WTC11 (cell line): ENCODE measurements at regions not wholly inside any gene's neighbourhood (a gene's known extent, or its start where the extent isn't known, plus 50 kb on each side); places are given as distances from the start of the nearest gene placed in this dataset.

Experiments
- ATAC-seq: fragments of 200-7000 bp; cut with Tn5 transposase; 2 replicates; pipeline ENCODE4 v1.10.0; 2021; ENCODE audit warnings: mild to moderate bottlenecking, moderate library complexity
- CTCF ChIA-PET: fragments of 300-600 bp; sonication (Branson Sonifier 250); formaldehyde crosslinking; loops from one replicate; lab custom pipeline; 2021; ENCODE audit warnings: antibody characterized with exemption; lab: Charles Lee
- POLR2A ChIA-PET: fragments of 350-600 bp; sonication (Branson Sonifier 250); formaldehyde crosslinking; loops from one replicate; lab custom pipeline; 2021; ENCODE audit warnings: antibody characterized with exemption; lab: Charles Lee
- DNase-seq: peaks from one replicate; pipeline ENCODE4 v3.0.0; 2021; ENCODE audit warnings: low spot score
- H3K27ac Mint-ChIP-seq: 2 replicates; pipeline ENCODE4 v1.8.0; 2021; ENCODE audit warnings: mixed read lengths
- H3K27me3 Mint-ChIP-seq: 2 replicates; pipeline ENCODE4 v1.8.0; 2021; ENCODE audit warnings: low read depth, mild to moderate bottlenecking, moderate library complexity, mixed read lengths
- H3K36me3 Mint-ChIP-seq: 2 replicates; pipeline ENCODE4 v1.8.0; 2021; ENCODE audit warnings: mixed read lengths
- H3K4me1 Mint-ChIP-seq: 2 replicates; pipeline ENCODE4 v1.8.0; 2022; ENCODE audit warnings: mixed read lengths
- H3K4me3 Mint-ChIP-seq: 2 replicates; pipeline ENCODE4 v1.8.0; 2021; ENCODE audit warnings: mild to moderate bottlenecking, moderate library complexity, mixed read lengths
- H3K9me3 Mint-ChIP-seq: 2 replicates; pipeline ENCODE4 v1.8.0; 2021; ENCODE audit warnings: mixed read lengths
- CREB1 ChIP-seq: sonication (generic); formaldehyde crosslinking; IDR thresholded peaks from 2 replicates; pipeline ENCODE4 v1.8.0; 2023; ENCODE audit warnings: mild to moderate bottlenecking, missing genetic modification reagents
- GRHL2 ChIP-seq: fragments of 250-450 bp; sonication (Bioruptor Pico); IDR thresholded peaks from 2 replicates; pipeline ENCODE4 v1.8.0; 2022; ENCODE audit warnings: mild to moderate bottlenecking, moderate library complexity; ENCODE audit not compliant: insufficient replicate concordance, severe bottlenecking
- HMGA2 ChIP-seq: fragments of 250-450 bp; sonication (Bioruptor Pico); IDR thresholded peaks from 2 replicates; pipeline ENCODE4 v1.4.0; 2021; ENCODE audit warnings: mild to moderate bottlenecking, moderate library complexity
- IRF2 ChIP-seq: sonication (generic); formaldehyde crosslinking; IDR thresholded peaks from 2 replicates; pipeline ENCODE4 v1.8.0; 2022; ENCODE audit warnings: low read depth, missing genetic modification reagents, borderline replicate concordance
- TP53 ChIP-seq: sonication (generic); formaldehyde crosslinking; IDR thresholded peaks from 2 replicates; pipeline ENCODE4 v1.8.1; 2023; ENCODE audit warnings: mild to moderate bottlenecking, missing genetic modification reagents
- ZNF317 ChIP-seq: sonication (generic); formaldehyde crosslinking; IDR thresholded peaks from 2 replicates; pipeline ENCODE4 v1.8.1; 2023; ENCODE audit warnings: low read depth, mild to moderate bottlenecking, moderate library complexity, missing genetic modification reagents, borderline replicate concordance
- ZNF416 ChIP-seq: fragments of 250-450 bp; sonication (Bioruptor Pico); IDR thresholded peaks from 2 replicates; pipeline ENCODE4 v1.9.0; 2021; ENCODE audit warnings: mild to moderate bottlenecking, inconsistent platforms
- TF ChIP-seq, protein P1 (sequence below): sonication (generic); formaldehyde crosslinking; IDR thresholded peaks from 2 replicates; pipeline ENCODE4 v1.8.0; 2023; ENCODE audit warnings: missing genetic modification reagents, mild to moderate bottlenecking, borderline replicate concordance
- TF ChIP-seq, protein P2 (sequence below): sonication (generic); formaldehyde crosslinking; conservative IDR thresholded peaks from 2 replicates; pipeline ENCODE4 v1.8.1; 2023; ENCODE audit warnings: mild to moderate bottlenecking, low read depth, missing genetic modification reagents, moderate library complexity
- TF ChIP-seq, protein P3 (sequence below): sonication (generic); formaldehyde crosslinking; IDR thresholded peaks from 2 replicates; pipeline ENCODE4 v1.8.0; 2022; ENCODE audit warnings: mild to moderate bottlenecking, missing genetic modification reagents
- TF ChIP-seq, protein P4 (sequence below): sonication (generic); formaldehyde crosslinking; IDR thresholded peaks from 2 replicates; pipeline ENCODE4 v1.8.1; 2022; ENCODE audit warnings: mild to moderate bottlenecking, missing genetic modification reagents, moderate library complexity, borderline replicate concordance
- TF ChIP-seq, protein P5 (sequence below): sonication (generic); formaldehyde crosslinking; IDR thresholded peaks from 2 replicates; pipeline ENCODE4 v1.8.1; 2023; ENCODE audit warnings: mild to moderate bottlenecking, missing genetic modification reagents
- TF ChIP-seq, protein P6 (sequence below): sonication (generic); formaldehyde crosslinking; IDR thresholded peaks from 2 replicates; pipeline ENCODE4 v1.8.0; 2022; ENCODE audit warnings: missing genetic modification reagents
- TF ChIP-seq, protein P7 (sequence below): fragments of 250-450 bp; sonication (Bioruptor Pico); IDR thresholded peaks from 2 replicates; pipeline ENCODE4 v1.9.0; 2021; ENCODE audit warnings: moderate library complexity, mild to moderate bottlenecking, inconsistent platforms, borderline replicate concordance
- TF ChIP-seq, protein P8 (sequence below): sonication (generic); formaldehyde crosslinking; IDR thresholded peaks from 2 replicates; pipeline ENCODE4 v1.8.0; 2022; ENCODE audit warnings: mild to moderate bottlenecking, missing genetic modification reagents
- TF ChIP-seq, protein P9 (sequence below): sonication (generic); formaldehyde crosslinking; IDR thresholded peaks from 2 replicates; pipeline ENCODE4 v1.8.1; 2022; ENCODE audit warnings: low read depth, missing genetic modification reagents, borderline replicate concordance

DNA sequence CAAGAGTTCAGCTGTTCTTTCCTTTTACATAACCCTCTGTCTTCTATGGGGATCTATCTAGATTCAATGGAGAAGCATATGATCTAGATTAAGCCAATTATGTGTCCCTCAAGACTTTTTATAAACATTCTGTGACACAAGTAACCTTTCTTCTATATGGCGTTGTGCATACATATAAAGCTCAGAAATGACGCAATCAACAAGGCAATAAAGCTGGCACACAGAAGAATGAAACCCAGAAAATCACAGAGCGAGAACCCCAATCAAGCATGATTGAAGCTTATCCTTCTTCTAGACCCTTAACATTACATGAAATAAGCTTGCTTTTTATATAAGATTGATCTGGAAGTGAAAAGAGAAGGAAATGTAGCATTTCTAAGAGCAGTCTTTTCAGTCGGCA lies 178.9 kb downstream of the DMRTA1 start (continued):
- TF ChIP-seq CREB1 (CRISPR knock-in tag) (no peak), GRHL2 (CRISPR knock-in tag) (no peak)
- TF ChIP-seq, protein P1, sequence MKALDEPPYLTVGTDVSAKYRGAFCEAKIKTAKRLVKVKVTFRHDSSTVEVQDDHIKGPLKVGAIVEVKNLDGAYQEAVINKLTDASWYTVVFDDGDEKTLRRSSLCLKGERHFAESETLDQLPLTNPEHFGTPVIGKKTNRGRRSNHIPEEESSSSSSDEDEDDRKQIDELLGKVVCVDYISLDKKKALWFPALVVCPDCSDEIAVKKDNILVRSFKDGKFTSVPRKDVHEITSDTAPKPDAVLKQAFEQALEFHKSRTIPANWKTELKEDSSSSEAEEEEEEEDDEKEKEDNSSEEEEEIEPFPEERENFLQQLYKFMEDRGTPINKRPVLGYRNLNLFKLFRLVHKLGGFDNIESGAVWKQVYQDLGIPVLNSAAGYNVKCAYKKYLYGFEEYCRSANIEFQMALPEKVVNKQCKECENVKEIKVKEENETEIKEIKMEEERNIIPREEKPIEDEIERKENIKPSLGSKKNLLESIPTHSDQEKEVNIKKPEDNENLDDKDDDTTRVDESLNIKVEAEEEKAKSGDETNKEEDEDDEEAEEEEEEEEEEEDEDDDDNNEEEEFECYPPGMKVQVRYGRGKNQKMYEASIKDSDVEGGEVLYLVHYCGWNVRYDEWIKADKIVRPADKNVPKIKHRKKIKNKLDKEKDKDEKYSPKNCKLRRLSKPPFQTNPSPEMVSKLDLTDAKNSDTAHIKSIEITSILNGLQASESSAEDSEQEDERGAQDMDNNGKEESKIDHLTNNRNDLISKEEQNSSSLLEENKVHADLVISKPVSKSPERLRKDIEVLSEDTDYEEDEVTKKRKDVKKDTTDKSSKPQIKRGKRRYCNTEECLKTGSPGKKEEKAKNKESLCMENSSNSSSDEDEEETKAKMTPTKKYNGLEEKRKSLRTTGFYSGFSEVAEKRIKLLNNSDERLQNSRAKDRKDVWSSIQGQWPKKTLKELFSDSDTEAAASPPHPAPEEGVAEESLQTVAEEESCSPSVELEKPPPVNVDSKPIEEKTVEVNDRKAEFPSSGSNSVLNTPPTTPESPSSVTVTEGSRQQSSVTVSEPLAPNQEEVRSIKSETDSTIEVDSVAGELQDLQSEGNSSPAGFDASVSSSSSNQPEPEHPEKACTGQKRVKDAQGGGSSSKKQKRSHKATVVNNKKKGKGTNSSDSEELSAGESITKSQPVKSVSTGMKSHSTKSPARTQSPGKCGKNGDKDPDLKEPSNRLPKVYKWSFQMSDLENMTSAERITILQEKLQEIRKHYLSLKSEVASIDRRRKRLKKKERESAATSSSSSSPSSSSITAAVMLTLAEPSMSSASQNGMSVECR (CRISPR knock-in tag): no peak

DNA sequence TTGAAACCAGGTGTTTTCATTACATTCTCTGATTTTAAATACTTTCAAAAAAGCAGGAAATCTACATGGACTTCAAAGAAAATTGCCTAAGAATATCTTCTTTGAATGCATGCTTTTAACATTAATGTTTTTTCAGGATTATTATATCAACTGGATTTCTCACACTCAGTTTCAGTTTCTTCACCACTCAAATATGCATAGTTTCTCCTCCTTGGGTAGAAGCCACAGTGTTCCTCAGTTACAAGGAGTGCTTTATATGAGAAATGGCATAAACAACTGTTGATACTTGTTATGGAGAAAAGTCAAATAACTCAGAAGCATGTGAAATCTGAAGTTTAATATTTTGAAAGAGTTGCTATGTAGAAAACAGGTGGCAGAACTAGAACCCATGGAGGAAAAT lies 196.9 kb downstream of the DMRTA1 start:
- ATAC-seq (no peak), DNase-seq (no peak)
- CTCF ChIA-PET: no interaction called here
- Mint-ChIP-seq H3K4me3 (no peak overlapping the region), H3K27me3 (no peaks in the 10 kb centered on the region), H3K36me3 (no peaks in the 10 kb centered on the region), H3K4me1 (peaks cover 4% of the 10 kb centered on the region), H3K27ac (no peak overlapping the region), H3K9me3 (peaks cover 3% of the 10 kb centered on the region)
- POLR2A ChIA-PET: no interaction called here
- no peak for TF ChIP-seq TP53 (CRISPR knock-in tag)
- TF ChIP-seq, protein P2, sequence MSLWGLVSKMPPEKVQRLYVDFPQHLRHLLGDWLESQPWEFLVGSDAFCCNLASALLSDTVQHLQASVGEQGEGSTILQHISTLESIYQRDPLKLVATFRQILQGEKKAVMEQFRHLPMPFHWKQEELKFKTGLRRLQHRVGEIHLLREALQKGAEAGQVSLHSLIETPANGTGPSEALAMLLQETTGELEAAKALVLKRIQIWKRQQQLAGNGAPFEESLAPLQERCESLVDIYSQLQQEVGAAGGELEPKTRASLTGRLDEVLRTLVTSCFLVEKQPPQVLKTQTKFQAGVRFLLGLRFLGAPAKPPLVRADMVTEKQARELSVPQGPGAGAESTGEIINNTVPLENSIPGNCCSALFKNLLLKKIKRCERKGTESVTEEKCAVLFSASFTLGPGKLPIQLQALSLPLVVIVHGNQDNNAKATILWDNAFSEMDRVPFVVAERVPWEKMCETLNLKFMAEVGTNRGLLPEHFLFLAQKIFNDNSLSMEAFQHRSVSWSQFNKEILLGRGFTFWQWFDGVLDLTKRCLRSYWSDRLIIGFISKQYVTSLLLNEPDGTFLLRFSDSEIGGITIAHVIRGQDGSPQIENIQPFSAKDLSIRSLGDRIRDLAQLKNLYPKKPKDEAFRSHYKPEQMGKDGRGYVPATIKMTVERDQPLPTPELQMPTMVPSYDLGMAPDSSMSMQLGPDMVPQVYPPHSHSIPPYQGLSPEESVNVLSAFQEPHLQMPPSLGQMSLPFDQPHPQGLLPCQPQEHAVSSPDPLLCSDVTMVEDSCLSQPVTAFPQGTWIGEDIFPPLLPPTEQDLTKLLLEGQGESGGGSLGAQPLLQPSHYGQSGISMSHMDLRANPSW (CRISPR knock-in tag): no peak
- TF ChIP-seq, protein P3, sequence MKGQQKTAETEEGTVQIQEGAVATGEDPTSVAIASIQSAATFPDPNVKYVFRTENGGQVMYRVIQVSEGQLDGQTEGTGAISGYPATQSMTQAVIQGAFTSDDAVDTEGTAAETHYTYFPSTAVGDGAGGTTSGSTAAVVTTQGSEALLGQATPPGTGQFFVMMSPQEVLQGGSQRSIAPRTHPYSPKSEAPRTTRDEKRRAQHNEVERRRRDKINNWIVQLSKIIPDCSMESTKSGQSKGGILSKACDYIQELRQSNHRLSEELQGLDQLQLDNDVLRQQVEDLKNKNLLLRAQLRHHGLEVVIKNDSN (CRISPR knock-in tag): no peak
- TF ChIP-seq, protein P4, sequence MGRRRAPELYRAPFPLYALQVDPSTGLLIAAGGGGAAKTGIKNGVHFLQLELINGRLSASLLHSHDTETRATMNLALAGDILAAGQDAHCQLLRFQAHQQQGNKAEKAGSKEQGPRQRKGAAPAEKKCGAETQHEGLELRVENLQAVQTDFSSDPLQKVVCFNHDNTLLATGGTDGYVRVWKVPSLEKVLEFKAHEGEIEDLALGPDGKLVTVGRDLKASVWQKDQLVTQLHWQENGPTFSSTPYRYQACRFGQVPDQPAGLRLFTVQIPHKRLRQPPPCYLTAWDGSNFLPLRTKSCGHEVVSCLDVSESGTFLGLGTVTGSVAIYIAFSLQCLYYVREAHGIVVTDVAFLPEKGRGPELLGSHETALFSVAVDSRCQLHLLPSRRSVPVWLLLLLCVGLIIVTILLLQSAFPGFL: no peak
- TF ChIP-seq ZNF317 (CRISPR knock-in tag): no peak
- TF ChIP-seq HMGA2 (CRISPR knock-in tag): no peak
- no peak for TF ChIP-seq ZNF416 (CRISPR knock-in tag)
- TF ChIP-seq, protein P5, sequence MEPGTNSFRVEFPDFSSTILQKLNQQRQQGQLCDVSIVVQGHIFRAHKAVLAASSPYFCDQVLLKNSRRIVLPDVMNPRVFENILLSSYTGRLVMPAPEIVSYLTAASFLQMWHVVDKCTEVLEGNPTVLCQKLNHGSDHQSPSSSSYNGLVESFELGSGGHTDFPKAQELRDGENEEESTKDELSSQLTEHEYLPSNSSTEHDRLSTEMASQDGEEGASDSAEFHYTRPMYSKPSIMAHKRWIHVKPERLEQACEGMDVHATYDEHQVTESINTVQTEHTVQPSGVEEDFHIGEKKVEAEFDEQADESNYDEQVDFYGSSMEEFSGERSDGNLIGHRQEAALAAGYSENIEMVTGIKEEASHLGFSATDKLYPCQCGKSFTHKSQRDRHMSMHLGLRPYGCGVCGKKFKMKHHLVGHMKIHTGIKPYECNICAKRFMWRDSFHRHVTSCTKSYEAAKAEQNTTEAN (CRISPR knock-in tag): no peak
- TF ChIP-seq IRF2 (CRISPR knock-in tag): no peak
- TF ChIP-seq, protein P6, sequence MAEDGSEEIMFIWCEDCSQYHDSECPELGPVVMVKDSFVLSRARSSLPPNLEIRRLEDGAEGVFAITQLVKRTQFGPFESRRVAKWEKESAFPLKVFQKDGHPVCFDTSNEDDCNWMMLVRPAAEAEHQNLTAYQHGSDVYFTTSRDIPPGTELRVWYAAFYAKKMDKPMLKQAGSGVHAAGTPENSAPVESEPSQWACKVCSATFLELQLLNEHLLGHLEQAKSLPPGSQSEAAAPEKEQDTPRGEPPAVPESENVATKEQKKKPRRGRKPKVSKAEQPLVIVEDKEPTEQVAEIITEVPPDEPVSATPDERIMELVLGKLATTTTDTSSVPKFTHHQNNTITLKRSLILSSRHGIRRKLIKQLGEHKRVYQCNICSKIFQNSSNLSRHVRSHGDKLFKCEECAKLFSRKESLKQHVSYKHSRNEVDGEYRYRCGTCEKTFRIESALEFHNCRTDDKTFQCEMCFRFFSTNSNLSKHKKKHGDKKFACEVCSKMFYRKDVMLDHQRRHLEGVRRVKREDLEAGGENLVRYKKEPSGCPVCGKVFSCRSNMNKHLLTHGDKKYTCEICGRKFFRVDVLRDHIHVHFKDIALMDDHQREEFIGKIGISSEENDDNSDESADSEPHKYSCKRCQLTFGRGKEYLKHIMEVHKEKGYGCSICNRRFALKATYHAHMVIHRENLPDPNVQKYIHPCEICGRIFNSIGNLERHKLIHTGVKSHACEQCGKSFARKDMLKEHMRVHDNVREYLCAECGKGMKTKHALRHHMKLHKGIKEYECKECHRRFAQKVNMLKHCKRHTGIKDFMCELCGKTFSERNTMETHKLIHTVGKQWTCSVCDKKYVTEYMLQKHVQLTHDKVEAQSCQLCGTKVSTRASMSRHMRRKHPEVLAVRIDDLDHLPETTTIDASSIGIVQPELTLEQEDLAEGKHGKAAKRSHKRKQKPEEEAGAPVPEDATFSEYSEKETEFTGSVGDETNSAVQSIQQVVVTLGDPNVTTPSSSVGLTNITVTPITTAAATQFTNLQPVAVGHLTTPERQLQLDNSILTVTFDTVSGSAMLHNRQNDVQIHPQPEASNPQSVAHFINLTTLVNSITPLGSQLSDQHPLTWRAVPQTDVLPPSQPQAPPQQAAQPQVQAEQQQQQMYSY (CRISPR knock-in tag): no peak
- TF ChIP-seq, protein P7, sequence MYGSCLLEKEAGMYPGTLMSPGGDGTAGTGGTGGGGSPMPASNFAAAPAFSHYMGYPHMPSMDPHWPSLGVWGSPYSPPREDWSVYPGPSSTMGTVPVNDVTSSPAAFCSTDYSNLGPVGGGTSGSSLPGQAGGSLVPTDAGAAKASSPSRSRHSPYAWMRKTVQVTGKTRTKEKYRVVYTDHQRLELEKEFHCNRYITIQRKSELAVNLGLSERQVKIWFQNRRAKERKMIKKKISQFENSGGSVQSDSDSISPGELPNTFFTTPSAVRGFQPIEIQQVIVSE (CRISPR knock-in tag): no peak
- TF ChIP-seq, protein P8, sequence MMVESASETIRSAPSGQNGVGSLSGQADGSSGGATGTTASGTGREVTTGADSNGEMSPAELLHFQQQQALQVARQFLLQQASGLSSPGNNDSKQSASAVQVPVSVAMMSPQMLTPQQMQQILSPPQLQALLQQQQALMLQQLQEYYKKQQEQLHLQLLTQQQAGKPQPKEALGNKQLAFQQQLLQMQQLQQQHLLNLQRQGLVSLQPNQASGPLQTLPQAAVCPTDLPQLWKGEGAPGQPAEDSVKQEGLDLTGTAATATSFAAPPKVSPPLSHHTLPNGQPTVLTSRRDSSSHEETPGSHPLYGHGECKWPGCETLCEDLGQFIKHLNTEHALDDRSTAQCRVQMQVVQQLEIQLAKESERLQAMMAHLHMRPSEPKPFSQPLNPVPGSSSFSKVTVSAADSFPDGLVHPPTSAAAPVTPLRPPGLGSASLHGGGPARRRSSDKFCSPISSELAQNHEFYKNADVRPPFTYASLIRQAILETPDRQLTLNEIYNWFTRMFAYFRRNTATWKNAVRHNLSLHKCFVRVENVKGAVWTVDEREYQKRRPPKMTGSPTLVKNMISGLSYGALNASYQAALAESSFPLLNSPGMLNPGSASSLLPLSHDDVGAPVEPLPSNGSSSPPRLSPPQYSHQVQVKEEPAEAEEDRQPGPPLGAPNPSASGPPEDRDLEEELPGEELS (CRISPR knock-in tag): no peak
- TF ChIP-seq, protein P9, sequence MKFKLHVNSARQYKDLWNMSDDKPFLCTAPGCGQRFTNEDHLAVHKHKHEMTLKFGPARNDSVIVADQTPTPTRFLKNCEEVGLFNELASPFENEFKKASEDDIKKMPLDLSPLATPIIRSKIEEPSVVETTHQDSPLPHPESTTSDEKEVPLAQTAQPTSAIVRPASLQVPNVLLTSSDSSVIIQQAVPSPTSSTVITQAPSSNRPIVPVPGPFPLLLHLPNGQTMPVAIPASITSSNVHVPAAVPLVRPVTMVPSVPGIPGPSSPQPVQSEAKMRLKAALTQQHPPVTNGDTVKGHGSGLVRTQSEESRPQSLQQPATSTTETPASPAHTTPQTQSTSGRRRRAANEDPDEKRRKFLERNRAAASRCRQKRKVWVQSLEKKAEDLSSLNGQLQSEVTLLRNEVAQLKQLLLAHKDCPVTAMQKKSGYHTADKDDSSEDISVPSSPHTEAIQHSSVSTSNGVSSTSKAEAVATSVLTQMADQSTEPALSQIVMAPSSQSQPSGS (CRISPR knock-in tag): no peak
